ENCODE measurements at regions not wholly inside any gene's neighbourhood (a gene's known extent, or its start where the extent isn't known, plus 50 kb on each side); places are given as distances from the start of the nearest gene placed in this dataset.

GRCh38 chr2:83850071-83850725 is 608.9 kb downstream of the SUCLG1 start:
- DNase-seq (ENCODE audit: low read depth) = no peak

GRCh38 chr2:83844490-83844889 is 614.6 kb downstream of the SUCLG1 start:
- no peak for TF ChIP-seq CTCF (IDR thresholded peaks at IDR 0.05; ENCODE audit: control insufficient read depth, extremely low read depth, insufficient read depth)
- no peak overlapping the region for H3K4me3 ChIP-seq (ENCODE audit: low read depth, low read length)
- no peak for DNase-seq (ENCODE audit: low read depth)

More at GRCh38 chr2:83850071-83850725, 608.9 kb downstream of the SUCLG1 start:
- no peak overlapping the region for H3K4me3 ChIP-seq (ENCODE audit: low read depth, low read length)
- no peak for TF ChIP-seq CTCF (IDR thresholded peaks at IDR 0.05; ENCODE audit: control insufficient read depth, extremely low read depth, insufficient read depth)

GRCh38 chr2:83842421-83842820 is 616.7 kb downstream of the SUCLG1 start:
- no peak for TF ChIP-seq CTCF (IDR thresholded peaks at IDR 0.05; ENCODE audit: control insufficient read depth, extremely low read depth, insufficient read depth)
- no peak overlapping the region for H3K4me3 ChIP-seq (ENCODE audit: low read depth, low read length)
- DNase-seq (ENCODE audit: low read depth) = no peak

GRCh38 chr2:83837823-83838222 is 621.3 kb downstream of the SUCLG1 start:
- TF ChIP-seq CTCF (IDR thresholded peaks at IDR 0.05; ENCODE audit: control insufficient read depth, extremely low read depth, insufficient read depth) = no peak
- H3K4me3 ChIP-seq (ENCODE audit: low read depth, low read length) = no peak overlapping the region
- DNase-seq (ENCODE audit: low read depth) = no peak

GRCh38 chr2:83827618-83828017 is 631.5 kb downstream of the SUCLG1 start:
- no peak overlapping the region for H3K4me3 ChIP-seq (ENCODE audit: low read depth, low read length)
- no peak for DNase-seq (ENCODE audit: low read depth)
- TF ChIP-seq CTCF (IDR thresholded peaks at IDR 0.05; ENCODE audit: control insufficient read depth, extremely low read depth, insufficient read depth) = peak; percentile 48

- H3K4me3 ChIP-seq (ENCODE audit: low read depth, low read length) = no peak overlapping the region
- DNase-seq (ENCODE audit: low read depth) = no peak
- TF ChIP-seq CTCF (IDR thresholded peaks at IDR 0.05; ENCODE audit: control insufficient read depth, extremely low read depth, insufficient read depth) = no peak
Observed at GRCh38 chr2:83826577-83826976, 632.5 kb downstream of the SUCLG1 start.

- no peak overlapping the region for H3K4me3 ChIP-seq (ENCODE audit: low read depth, low read length)
- no peak for TF ChIP-seq CTCF (IDR thresholded peaks at IDR 0.05; ENCODE audit: control insufficient read depth, extremely low read depth, insufficient read depth)
- no peak for DNase-seq (ENCODE audit: low read depth)
Observed at GRCh38 chr2:83823229-83823628, 635.9 kb downstream of the SUCLG1 start.
